ENCODE measurements at regions not wholly inside any gene's neighbourhood (a gene's known extent, or its start where the extent isn't known, plus 50 kb on each side); places are given as distances from the start of the nearest gene placed in this dataset.

- H4K20me1 ChIP-seq (ENCODE audit: control insufficient read depth, insufficient read depth), result no peaks in the 10 kb centered on the region
- H3K4me3 ChIP-seq, result no peak overlapping the region
- in situ Hi-C loops (cut with MboI), result no loop called here
- intact Hi-C loops (cut with micrococcal nuclease; ENCODE audit: unreplicated experiment), result no loop called here
- ChIA-PET POLR2A (no interaction called here), CTCF (interaction anchor here (1.2 kb wide), 1 partner anchor 37 kb away, joined by 3 read pairs; no protein-coding TSS in a partner anchor), SMC1A (ENCODE audit: uncharacterized antibody, unreplicated experiment) (no interaction called here), RAD21 (ENCODE audit: unreplicated experiment) (no interaction called here)
- H3K27me3 ChIP-seq (replicated peaks in 1 of 2; ENCODE audit: control insufficient read depth in 2 of 2, insufficient read depth in 2 of 2, low read length in 1 of 2), result no peaks in the 10 kb centered on the region
- 0% methylated on average over 1 of the region's 1 CpG for WGBS (ENCODE audit: insufficient coverage, insufficient replicate concordance, low lambda C conversion rate, missing lambda C conversion rate)
- no peak for ATAC-seq
- no peaks in the 10 kb centered on the region for H3K79me2 ChIP-seq (ENCODE audit: control insufficient read depth, insufficient read depth, low read length)
- no peaks in the 10 kb centered on the region for H3K36me3 ChIP-seq (ENCODE audit: control insufficient read depth in 2 of 2, insufficient read depth in 2 of 2, low read length in 1 of 2)
- FAIRE-seq, result no peak
- DNase-seq (ENCODE audit: low read depth, low spot score), result no peak
- no peak overlapping the region for H3K4me2 ChIP-seq (ENCODE audit: control insufficient read depth, insufficient read depth)
- no peaks in the 10 kb centered on the region for H3K4me1 ChIP-seq (ENCODE audit: control insufficient read depth, insufficient read depth, low read length)
- BruUV-seq (replicated peaks), result no TSS peak
- no peaks in the 10 kb centered on the region for H3K9me3 ChIP-seq (replicated peaks; ENCODE audit: control insufficient read depth, insufficient read depth, low read length)
- no peak overlapping the region for H3K9ac ChIP-seq (ENCODE audit: control insufficient read depth, insufficient read depth, low read length)
- H2AFZ ChIP-seq (ENCODE audit: control insufficient read depth, low read depth, low read length), result no peak overlapping the region
- TF ChIP-seq EP300 (IDR thresholded peaks at IDR 0.05; ENCODE audit: borderline replicate concordance in 1 of 2, control insufficient read depth in 1 of 2, low read depth in 2 of 2, low read length in 2 of 2) (no peak), IKZF2 (IDR thresholded peaks at IDR 0.05) (no peak), MYB (IDR thresholded peaks at IDR 0.05; ENCODE audit: borderline replicate concordance, low read depth, low read length) (no peak), BMI1 (IDR thresholded peaks at IDR 0.05; ENCODE audit: borderline replicate concordance) (no peak), BACH1 (IDR thresholded peaks at IDR 0.05; ENCODE audit: borderline replicate concordance) (no peak), RFX5 (IDR thresholded peaks at IDR 0.05; ENCODE audit: low read depth, low read length) (no peak), MEF2A (IDR thresholded peaks at IDR 0.05; ENCODE audit: insufficient read depth, low read depth, low read length) (no peak), ZBTB33 (IDR thresholded peaks at IDR 0.05) (no peak), ZSCAN29 (IDR thresholded peaks at IDR 0.05) (no peak), HCFC1 (IDR thresholded peaks at IDR 0.05; ENCODE audit: low read length) (no peak)
- TF ChIP-seq, protein P1, sequence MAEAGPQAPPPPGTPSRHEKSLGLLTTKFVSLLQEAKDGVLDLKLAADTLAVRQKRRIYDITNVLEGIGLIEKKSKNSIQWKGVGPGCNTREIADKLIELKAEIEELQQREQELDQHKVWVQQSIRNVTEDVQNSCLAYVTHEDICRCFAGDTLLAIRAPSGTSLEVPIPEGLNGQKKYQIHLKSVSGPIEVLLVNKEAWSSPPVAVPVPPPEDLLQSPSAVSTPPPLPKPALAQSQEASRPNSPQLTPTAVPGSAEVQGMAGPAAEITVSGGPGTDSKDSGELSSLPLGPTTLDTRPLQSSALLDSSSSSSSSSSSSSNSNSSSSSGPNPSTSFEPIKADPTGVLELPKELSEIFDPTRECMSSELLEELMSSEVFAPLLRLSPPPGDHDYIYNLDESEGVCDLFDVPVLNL (IDR thresholded peaks at IDR 0.05; ENCODE audit: low read depth, low read length), result no peak
- H3K27ac ChIP-seq (ENCODE audit: control insufficient read depth, insufficient read depth), result no peak overlapping the region
Measured at GRCh38 chr16:58793366-58793765, 59.2 kb upstream of the GOT2 start.
